GM18858 (cell line): ENCODE measurements at regions not wholly inside any gene's neighbourhood (a gene's known extent, or its start where the extent isn't known, plus 50 kb on each side); places are given as distances from the start of the nearest gene placed in this dataset.

ENCODE experiments used
- ATAC-seq: cut with Tn5 transposase; IDR thresholded peaks from one replicate; pipeline ENCODE4 v1.9.1; 2021; ENCODE audit not compliant: unreplicated experiment

DNA sequence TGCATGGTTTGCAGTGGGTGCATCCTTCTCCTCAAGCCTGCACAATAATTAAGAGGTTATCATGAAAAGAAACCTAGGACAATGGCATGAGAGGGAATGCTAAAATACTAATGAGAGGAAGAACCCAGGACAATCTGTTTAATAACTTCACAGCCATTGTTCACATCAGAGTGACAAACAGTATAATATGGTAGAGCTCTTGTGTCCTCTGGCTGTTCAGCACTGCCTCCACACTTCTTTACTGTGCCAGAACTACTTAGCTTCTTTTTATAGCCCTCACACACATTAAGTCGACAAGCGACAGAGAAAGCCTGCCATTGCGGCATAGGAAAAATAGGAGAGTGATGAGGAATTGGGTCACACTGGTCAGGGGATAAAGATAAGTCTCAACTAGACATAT is 65.0 kb upstream of the MEIS2 start:
- no peak for ATAC-seq

DNA sequence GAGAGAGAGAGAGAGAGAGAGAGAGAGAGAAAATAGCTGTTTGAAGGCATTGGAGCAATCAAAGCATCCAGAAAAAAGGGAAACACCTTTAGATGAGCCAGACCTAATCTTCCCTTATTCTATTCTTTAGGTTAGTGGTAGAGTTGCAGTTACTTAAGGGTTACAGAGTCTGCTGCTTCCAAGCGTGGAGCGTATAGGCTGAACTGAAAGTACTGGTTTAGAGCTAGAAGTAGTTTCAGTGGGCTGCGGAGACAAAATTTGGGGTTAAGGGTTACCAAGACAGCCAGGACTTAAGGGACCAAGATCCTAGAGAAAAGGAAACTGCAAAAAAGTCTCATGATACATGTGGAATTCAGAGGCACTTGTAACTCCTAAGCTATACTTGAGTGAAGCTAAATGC is 66.1 kb upstream of the MEIS2 start:
- no peak for ATAC-seq

DNA sequence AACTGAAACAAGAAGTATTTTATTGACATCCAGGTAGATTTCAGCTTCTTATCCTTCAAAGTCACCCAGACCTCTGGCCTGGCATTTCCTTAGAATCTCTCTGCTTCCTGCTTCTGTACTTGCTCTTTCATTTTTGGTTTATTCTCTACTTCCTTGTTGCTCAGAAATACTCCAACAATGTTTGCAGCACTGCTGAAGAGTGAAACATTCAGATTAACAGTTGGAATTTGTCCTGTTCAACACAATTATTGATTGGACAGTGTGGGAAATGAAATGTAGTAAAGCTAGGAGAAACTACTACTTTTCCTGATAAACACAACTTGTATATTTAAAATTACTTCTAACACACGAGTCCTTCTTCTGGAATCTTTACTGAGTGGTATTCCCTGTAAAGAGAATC is 81.0 kb upstream of the MEIS2 start:
- no peak for ATAC-seq

DNA sequence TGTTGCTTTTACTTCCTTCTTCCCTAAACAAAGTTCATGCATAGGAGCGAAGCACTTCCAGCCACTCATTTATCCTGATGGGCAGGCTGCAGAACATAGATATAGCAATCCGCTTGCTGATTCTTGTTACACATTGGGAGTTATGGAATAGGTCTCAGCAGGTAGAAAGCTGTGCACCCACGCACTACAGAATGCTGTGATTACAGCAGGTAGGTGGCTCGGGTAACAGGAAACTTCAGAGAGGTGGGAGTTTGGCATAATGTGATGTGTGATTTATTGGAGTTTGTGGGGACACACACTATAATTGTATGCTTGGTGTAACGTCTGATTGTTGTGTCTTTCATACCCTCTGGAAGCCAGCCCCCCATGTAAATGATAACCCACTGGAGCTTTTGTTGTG is 99.2 kb upstream of the MEIS2 start:
- no peak for ATAC-seq

GRCh38 chr15:37203050-37203449 is 102.7 kb upstream of the MEIS2 start:
- ATAC-seq, result no peak

- no peak for ATAC-seq
Observed at GRCh38 chr15:37204692-37205091, 104.3 kb upstream of the MEIS2 start.

GRCh38 chr15:37206690-37207089 is 106.3 kb upstream of the MEIS2 start:
- ATAC-seq, result no peak

DNA sequence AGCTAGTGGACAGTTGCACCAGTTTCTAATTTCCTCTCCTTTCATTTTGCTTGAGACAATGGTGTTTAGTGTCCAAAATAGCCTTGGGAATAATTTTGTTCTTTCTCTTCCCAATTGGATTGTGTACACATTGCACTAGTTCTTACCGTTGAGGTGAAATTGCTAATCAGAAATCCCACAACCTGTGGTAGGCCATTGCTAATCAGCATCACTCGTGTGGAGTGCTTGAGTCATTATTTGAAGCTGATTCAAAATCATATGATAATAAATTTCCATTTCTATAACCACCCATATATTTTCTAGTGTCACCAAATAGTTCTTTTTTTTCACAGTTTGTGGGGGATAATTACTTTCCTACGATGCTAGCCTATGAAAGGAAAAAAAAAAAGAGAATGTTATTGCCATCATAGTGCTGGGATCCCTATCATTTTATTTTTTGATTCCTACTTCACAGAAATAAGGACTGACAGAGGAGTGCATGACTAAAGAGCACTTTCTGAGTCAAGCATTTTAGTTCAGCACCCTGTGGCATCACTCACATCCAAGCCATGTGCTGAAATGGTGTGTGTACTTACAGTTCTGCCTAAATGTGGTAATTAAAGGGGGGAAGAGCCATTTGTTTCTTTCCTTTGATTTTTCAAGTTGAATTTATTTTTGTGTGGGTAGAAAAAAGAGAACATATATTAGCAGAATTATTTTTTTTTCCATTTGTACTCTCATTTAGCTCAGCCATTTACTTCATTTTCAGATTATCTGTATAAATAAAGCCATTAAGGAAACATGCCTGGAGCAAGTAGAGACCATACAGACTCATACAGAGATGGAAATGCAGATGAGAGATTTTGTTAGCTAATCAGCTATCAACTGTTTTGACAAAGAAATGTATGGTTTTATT is 108.0 kb upstream of the MEIS2 start:
- no peak for ATAC-seq

DNA sequence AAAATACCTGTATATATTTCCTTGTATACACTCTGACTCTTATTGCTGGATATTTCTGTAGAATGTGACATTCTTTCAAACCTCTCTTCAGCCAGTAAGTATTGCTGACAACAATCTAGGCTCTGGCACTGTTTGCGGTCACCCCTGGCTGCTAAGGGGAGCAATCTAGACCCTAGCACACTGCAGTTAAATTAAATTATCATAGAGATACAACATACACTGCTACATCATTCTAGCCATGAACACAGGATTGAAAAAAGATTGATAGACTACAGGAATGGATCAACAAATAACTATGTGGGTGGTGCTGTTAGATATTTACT is 108.7 kb upstream of the MEIS2 start:
- ATAC-seq, result no peak

GRCh38 chr15:37217567-37217966 is 117.2 kb upstream of the MEIS2 start:
- ATAC-seq, result no peak

DNA sequence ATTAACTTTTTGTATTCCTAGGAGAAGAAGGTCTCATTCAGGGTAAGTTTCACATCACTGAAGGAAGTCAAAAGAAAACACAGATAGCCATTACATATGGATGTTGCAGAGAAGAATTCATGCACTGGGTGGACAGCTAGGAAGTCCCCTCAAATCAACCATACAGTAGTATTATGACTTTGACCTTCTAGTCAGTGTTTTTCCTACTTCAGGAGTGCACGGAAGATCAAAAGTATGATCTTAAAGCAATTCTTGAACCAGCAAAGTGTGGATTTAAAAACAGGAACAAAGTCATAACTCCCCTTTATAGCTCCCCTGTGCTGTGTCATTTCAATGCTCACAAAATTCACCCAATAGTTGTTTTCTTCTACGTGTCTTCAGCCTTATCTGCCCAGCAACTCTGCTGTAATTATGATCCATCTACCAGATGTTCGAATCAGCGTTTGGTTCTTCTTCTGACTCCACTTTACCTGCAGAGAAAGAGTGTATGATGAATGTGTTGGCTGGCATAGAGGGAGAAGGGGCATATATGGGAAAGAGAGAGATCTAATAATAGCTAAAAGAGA is 118.1 kb upstream of the MEIS2 start:
- ATAC-seq, result no peak

- no peak for ATAC-seq
Observed at GRCh38 chr15:37219211-37219701, 118.9 kb upstream of the MEIS2 start.

GRCh38 chr15:37220949-37221670 is 120.8 kb upstream of the MEIS2 start:
- no peak for ATAC-seq

- ATAC-seq, result no peak
Observed at GRCh38 chr15:37221671-37222145, 121.4 kb upstream of the MEIS2 start.

- ATAC-seq, result no peak
Observed at GRCh38 chr15:37223089-37223488, 122.7 kb upstream of the MEIS2 start.

DNA sequence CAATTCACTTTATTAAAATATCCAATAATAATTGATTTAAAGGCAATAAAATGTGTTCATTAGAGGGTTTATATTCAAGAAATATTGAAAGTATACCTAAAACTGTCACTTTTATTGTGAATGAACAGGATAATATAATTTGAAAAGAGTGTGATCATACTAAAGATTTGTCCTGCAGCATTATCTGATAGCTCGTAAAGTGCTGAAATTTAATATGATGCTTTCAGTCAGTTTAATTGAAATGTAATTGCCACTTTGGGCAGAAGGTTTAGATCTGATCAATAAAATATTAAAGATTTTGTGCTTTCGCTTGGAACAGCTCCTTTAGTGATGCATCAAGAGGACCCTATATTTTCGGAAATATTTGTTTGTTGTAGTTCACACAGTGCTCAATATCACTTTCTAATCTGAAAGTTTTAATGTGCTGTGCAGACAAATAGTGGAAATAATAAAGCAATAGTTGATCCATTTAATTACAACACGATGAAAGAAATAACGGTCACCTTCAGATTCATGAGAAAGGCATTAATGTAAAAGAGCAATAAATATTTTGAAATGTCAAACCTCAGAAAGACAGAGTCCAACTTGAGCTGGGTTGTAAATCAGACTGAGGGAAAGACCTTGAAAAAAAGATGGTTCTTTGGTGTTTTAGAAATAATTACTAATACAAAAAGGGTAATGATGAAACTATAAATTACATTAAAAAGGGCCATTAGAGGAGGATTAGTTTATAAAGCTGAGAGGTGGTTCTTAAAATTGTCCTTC is 129.7 kb upstream of the MEIS2 start:
- no peak for ATAC-seq

GRCh38 chr15:37245358-37245757 is 145.0 kb upstream of the MEIS2 start:
- ATAC-seq, result no peak

GRCh38 chr15:37246065-37246464 is 145.7 kb upstream of the MEIS2 start:
- no peak for ATAC-seq

DNA sequence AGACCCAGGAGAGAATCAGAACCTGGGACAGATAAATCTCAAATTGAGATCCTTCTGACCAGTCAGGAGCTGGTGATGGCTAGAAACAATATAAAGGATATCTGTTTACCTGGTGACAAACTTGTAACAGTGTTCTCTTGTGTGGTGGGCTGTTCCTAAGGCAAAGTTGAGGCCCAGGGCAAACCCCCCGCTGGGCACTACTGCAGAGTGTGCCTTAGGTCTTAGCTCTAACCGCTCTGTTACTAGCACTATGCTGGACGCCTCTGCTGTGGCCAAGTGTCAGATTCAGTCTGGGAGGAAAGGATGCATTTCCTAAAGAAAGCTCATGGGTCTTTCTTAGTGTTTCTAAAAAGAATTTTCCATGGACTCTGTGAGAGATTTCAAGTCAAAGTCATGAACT is 146.5 kb upstream of the MEIS2 start:
- ATAC-seq, result no peak

- ATAC-seq, result no peak
Observed at GRCh38 chr15:37249249-37249648, 148.9 kb upstream of the MEIS2 start.

- no peak for ATAC-seq
Observed at GRCh38 chr15:37252530-37252929, 152.2 kb upstream of the MEIS2 start.
